ENCODE measurements at regions not wholly inside any gene's neighbourhood (a gene's known extent, or its start where the extent isn't known, plus 50 kb on each side); places are given as distances from the start of the nearest gene placed in this dataset.

- no peaks in the 10 kb centered on the region for H3K27me3 Mint-ChIP-seq (ENCODE audit: low read depth)
- no peak overlapping the region for H3K27ac Mint-ChIP-seq
- peaks cover 2 to 4% of the 10 kb centered on the region in 2 donors for H3K9me3 Mint-ChIP-seq
- H3K4me1 Mint-ChIP-seq (ENCODE audit: low read depth) = no peaks in the 10 kb centered on the region
- H3K4me3 Mint-ChIP-seq = no peak overlapping the region
- ATAC-seq (replicated peaks in 1 of 2) (no peak), DNase-seq (no peak)
- H3K36me3 Mint-ChIP-seq (ENCODE audit: insufficient read depth in 2 of 2) = no peaks in the 10 kb centered on the region
Measured at GRCh38 chr5:125470280-125470902, 724.0 kb upstream of the ZNF608 start.

DNA sequence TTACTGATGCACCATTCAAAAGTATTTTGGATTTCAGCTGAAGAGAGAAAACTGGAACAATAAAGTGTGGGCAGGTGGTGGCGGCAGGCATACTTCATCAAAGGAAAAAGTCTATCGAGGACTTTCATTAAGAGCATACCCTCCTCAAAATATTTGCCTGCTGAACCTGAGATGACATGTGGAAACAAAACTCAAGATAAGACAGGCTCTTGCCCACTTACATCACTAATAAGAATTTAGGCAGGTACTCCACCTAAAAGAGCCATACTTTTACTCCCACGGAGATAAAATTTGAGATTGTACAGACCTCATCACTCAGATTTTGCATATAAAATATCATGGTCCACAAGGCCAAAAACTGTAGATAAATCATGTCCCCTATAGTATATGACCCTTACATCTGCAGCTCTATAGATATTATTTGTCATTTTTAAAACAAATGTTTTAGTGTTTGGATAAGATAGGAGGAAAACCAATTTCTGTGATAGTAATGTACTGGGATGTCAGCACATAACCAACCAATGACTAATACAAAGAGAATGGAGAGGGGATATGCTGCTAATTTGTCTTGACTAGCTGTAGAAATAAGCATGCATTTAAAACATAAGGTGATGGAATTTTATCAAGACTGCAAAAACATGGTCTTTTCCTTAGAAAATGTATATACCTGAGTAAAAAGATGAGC, 730.6 kb upstream of the ZNF608 start:
- no peak overlapping the region for H3K27ac Mint-ChIP-seq
- H3K4me3 Mint-ChIP-seq = no peak overlapping the region
- H3K4me1 Mint-ChIP-seq (ENCODE audit: low read depth) = no peaks in the 10 kb centered on the region

DNA sequence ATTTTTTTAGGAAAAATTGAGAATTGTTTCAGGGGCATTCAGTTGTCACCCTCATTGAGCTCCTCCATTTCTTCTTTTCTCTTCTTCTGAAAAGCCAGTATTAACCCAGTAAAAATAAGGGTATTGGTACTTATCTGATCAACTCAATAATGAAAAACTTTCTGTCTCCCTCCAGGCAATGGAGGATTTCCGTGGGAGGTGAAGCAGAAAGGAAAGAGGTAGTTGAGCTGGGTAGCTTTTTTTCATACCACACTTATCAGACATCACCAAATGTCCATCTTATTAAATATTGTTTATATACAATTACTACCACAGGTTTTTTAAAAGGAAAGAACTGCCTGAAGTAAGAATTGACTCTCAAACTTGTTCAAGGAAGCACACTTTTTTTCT, 731.1 kb upstream of the ZNF608 start:
- DNase-seq (no peak), ATAC-seq (replicated peaks in 1 of 2) (no peak)
- no peaks in the 10 kb centered on the region for H3K36me3 Mint-ChIP-seq (ENCODE audit: insufficient read depth in 2 of 2)
- H3K27me3 Mint-ChIP-seq (ENCODE audit: low read depth) = no peaks in the 10 kb centered on the region
- no peaks in the 10 kb centered on the region for H3K4me1 Mint-ChIP-seq (ENCODE audit: low read depth)
- no peak overlapping the region for H3K4me3 Mint-ChIP-seq
- H3K9me3 Mint-ChIP-seq = peaks cover 0 to 5% of the 10 kb centered on the region in 2 donors
- H3K27ac Mint-ChIP-seq = no peak overlapping the region

More for the DNA sequence above, 730.6 kb upstream of the ZNF608 start:
- ATAC-seq (replicated peaks in 1 of 2) (no peak), DNase-seq (no peak)
- H3K36me3 Mint-ChIP-seq (ENCODE audit: insufficient read depth in 2 of 2) = no peaks in the 10 kb centered on the region
- peaks cover 2 to 7% of the 10 kb centered on the region in 2 donors for H3K9me3 Mint-ChIP-seq
- H3K27me3 Mint-ChIP-seq (ENCODE audit: low read depth) = no peaks in the 10 kb centered on the region

GRCh38 chr5:125478599-125478998, 732.2 kb upstream of the ZNF608 start:
- Mint-ChIP-seq H3K9me3 (peaks cover 0 to 5% of the 10 kb centered on the region in 2 donors), H3K27ac (no peak overlapping the region)

DNA sequence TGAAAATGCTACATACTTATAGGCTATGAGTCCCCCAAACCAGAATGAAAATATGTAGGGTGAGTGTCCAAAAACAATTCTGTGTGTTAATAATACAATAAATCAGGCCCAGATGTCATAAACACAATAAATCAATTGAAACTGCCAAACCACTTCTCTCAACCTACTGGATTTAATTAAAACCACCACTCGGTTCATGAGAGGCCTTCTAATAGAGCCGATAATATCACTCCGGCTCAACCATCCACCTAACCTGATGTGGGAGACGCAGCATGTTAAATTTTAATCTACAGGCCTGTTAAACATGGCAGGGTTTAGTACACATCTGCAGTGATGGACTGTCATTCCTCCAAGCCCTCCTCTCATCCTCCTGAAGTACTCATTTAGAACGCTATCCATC, 734.5 kb upstream of the ZNF608 start:
- no peak for DNase-seq
- no peak overlapping the region for H3K4me3 Mint-ChIP-seq
- no peak for ATAC-seq (replicated peaks in 1 of 2)
- no peak overlapping the region for H3K27ac Mint-ChIP-seq
- H3K9me3 Mint-ChIP-seq = peaks cover 0 to 3% of the 10 kb centered on the region in 2 donors
- H3K36me3 Mint-ChIP-seq (ENCODE audit: insufficient read depth in 2 of 2) = no peaks in the 10 kb centered on the region
- H3K4me1 Mint-ChIP-seq (ENCODE audit: low read depth) = no peaks in the 10 kb centered on the region
- H3K27me3 Mint-ChIP-seq (ENCODE audit: low read depth) = no peaks in the 10 kb centered on the region

More at GRCh38 chr5:125478599-125478998, 732.2 kb upstream of the ZNF608 start:
- H3K27me3 Mint-ChIP-seq (ENCODE audit: low read depth) = no peaks in the 10 kb centered on the region
- no peak overlapping the region for H3K4me3 Mint-ChIP-seq
- no peaks in the 10 kb centered on the region for H3K4me1 Mint-ChIP-seq (ENCODE audit: low read depth)
- no peaks in the 10 kb centered on the region for H3K36me3 Mint-ChIP-seq (ENCODE audit: insufficient read depth in 2 of 2)
- DNase-seq (no peak), ATAC-seq (replicated peaks in 1 of 2) (no peak)

DNA sequence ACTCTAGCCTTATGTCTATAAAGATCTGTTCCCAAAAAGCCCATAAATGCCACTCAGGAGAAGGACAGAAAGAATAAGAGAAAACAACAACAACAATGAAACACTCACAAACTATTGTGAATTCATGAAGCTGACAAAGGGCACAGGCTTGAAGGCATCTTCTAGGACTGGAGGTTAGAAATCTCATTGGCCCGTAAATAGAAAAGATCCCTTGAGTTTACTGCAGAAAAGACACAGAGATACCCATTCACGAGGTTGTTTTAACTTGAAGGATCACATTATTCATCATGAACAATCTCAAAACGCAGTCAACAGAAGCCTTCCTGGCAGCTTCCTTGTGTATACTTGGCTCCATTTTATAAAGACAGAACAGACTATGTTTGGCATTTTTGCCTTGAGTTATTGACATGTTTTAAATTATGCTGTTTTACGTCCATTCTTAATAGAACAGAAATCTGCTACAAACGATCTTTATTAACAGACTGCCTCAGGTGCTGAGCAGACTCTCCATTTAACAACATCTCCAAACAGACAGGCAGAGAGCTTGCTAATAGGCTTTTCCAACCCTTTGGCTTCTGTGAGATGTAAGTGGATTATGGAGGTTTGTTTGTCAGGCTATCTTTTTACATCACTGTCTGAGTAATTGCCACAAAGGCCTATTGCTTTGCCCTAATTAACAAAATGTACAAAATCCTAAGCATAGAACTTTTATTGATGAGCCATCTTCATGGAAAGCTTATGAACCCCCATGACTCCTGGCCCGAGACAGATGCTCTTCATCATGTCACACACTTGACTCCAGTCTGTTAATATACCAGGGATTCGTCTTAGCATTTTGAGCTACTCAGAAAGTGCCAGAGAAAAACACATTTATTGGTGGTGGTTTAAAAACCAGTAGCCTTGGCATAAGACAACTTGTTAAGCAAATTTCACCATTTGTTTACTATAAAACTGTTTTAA, 735.3 kb upstream of the ZNF608 start:
- peaks cover 2 to 3% of the 10 kb centered on the region in 2 donors for H3K9me3 Mint-ChIP-seq
- no peaks in the 10 kb centered on the region for H3K36me3 Mint-ChIP-seq (ENCODE audit: insufficient read depth in 2 of 2)
- H3K4me1 Mint-ChIP-seq (ENCODE audit: low read depth) = no peaks in the 10 kb centered on the region
- H3K27me3 Mint-ChIP-seq (ENCODE audit: low read depth) = no peaks in the 10 kb centered on the region
- ATAC-seq (replicated peaks in 1 of 2) = no peak
- DNase-seq = no peak
- no peak overlapping the region for H3K27ac Mint-ChIP-seq
- H3K4me3 Mint-ChIP-seq = no peak overlapping the region

- no peak for ATAC-seq (replicated peaks in 1 of 2)
- no peaks in the 10 kb centered on the region for H3K4me1 Mint-ChIP-seq (ENCODE audit: low read depth)
Measured at GRCh38 chr5:125483609-125484008, 737.2 kb upstream of the ZNF608 start.

DNA sequence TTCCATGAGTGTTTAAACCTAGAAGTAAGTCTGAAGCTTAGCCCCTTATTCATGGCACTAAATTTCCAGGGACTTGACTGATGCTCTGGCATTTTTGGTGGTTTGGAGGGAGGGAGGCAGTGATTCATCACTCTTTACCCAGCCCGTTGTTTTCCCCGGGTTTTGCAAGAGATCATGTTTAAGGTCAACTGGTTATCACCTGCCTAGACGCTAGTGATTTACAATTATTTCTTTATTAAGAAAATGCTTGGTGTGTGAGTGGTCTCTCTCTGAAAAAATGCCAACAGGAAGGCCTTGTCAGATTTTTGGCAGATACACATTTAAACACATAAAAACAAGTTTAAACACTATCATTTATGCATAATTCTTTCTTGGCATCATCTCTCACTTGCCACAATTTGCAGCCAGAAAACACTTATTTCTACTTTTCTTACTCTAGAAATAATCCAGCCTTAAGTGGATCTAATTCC, 737.9 kb upstream of the ZNF608 start:
- Mint-ChIP-seq H3K9me3 (peaks cover 2 to 3% of the 10 kb centered on the region in 2 donors), H3K36me3 (ENCODE audit: insufficient read depth in 2 of 2) (no peaks in the 10 kb centered on the region), H3K4me1 (ENCODE audit: low read depth) (no peaks in the 10 kb centered on the region), H3K27me3 (ENCODE audit: low read depth) (no peaks in the 10 kb centered on the region), H3K27ac (no peak overlapping the region), H3K4me3 (no peak overlapping the region)
- ATAC-seq (replicated peaks in 1 of 2) = no peak
- no peak for DNase-seq

More at GRCh38 chr5:125483609-125484008, 737.2 kb upstream of the ZNF608 start:
- Mint-ChIP-seq H3K4me3 (no peak overlapping the region), H3K27me3 (ENCODE audit: low read depth) (no peaks in the 10 kb centered on the region), H3K36me3 (ENCODE audit: insufficient read depth in 2 of 2) (no peaks in the 10 kb centered on the region), H3K27ac (no peak overlapping the region), H3K9me3 (peaks cover 2 to 3% of the 10 kb centered on the region in 2 donors)
- DNase-seq = no peak

- H3K9me3 Mint-ChIP-seq = peaks cover 2 to 3% of the 10 kb centered on the region in 2 donors
- ATAC-seq (replicated peaks in 1 of 2) = no peak
- no peak overlapping the region for H3K4me3 Mint-ChIP-seq
- no peaks in the 10 kb centered on the region for H3K4me1 Mint-ChIP-seq (ENCODE audit: low read depth)
- H3K36me3 Mint-ChIP-seq (ENCODE audit: insufficient read depth in 2 of 2) = no peaks in the 10 kb centered on the region
- H3K27ac Mint-ChIP-seq = no peak overlapping the region
- no peak for DNase-seq
- H3K27me3 Mint-ChIP-seq (ENCODE audit: low read depth) = no peaks in the 10 kb centered on the region
Measured at GRCh38 chr5:125484742-125485641, 738.6 kb upstream of the ZNF608 start.

DNA sequence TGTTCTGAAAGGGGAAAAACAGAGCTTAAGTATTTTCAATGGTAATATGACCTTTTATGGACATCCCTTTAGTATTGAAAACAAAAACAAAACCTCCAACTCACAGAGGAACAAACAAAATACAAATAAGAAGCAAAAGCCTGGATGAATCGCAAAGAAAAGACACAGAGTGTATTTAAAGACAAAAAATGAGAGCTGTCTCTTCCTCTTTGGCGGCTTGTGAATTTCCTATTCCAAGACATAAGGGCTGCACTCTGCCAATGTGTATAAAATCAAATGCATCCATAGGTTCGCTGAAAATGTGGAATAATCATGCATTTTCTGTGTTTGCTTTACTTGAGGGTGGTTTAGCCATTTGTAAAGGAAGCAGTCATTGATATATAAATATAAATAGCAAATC, 739.3 kb upstream of the ZNF608 start:
- DNase-seq (no peak), ATAC-seq (replicated peaks in 1 of 2) (no peak)
- H3K4me1 Mint-ChIP-seq (ENCODE audit: low read depth) = no peaks in the 10 kb centered on the region
- H3K27ac Mint-ChIP-seq = no peak overlapping the region
- no peaks in the 10 kb centered on the region for H3K27me3 Mint-ChIP-seq (ENCODE audit: low read depth)
- H3K9me3 Mint-ChIP-seq = peaks cover 2 to 3% of the 10 kb centered on the region in 2 donors
- no peaks in the 10 kb centered on the region for H3K36me3 Mint-ChIP-seq (ENCODE audit: insufficient read depth in 2 of 2)
- H3K4me3 Mint-ChIP-seq = no peak overlapping the region

DNA sequence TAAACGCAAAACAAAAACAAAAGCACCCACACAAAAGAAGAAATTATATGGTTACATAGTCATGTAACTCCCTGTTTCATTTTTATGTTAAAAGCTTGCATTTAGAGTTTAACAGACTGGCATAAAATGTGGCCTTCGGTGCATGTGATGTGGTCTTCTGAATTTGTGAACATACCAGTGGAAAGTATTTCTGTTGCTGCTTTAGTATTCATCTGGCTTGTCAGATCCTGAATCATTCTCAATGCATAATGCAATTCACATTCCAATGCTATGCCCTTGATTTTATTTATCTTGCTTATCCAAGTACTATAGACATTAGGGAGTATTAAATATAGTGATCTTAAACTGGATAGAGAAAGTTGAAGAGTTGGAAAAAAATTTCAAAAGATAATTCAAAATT, 740.2 kb upstream of the ZNF608 start:
- H3K27me3 Mint-ChIP-seq (ENCODE audit: low read depth) = no peaks in the 10 kb centered on the region
- H3K9me3 Mint-ChIP-seq = peaks cover 0 to 2% of the 10 kb centered on the region in 2 donors
- DNase-seq (no peak), ATAC-seq (replicated peaks in 1 of 2) (no peak)
- H3K4me1 Mint-ChIP-seq (ENCODE audit: low read depth) = no peaks in the 10 kb centered on the region
- H3K36me3 Mint-ChIP-seq (ENCODE audit: insufficient read depth in 2 of 2) = no peaks in the 10 kb centered on the region
- no peak overlapping the region for H3K4me3 Mint-ChIP-seq
- no peak overlapping the region for H3K27ac Mint-ChIP-seq

- H3K4me1 Mint-ChIP-seq (ENCODE audit: low read depth) = no peaks in the 10 kb centered on the region
- peaks cover 0 to 2% of the 10 kb centered on the region in 2 donors for H3K9me3 Mint-ChIP-seq
- H3K36me3 Mint-ChIP-seq (ENCODE audit: insufficient read depth in 2 of 2) = no peaks in the 10 kb centered on the region
- no peaks in the 10 kb centered on the region for H3K27me3 Mint-ChIP-seq (ENCODE audit: low read depth)
- DNase-seq (no peak), ATAC-seq (replicated peaks in 1 of 2) (no peak)
- no peak overlapping the region for H3K27ac Mint-ChIP-seq
- H3K4me3 Mint-ChIP-seq = no peak overlapping the region
Measured at GRCh38 chr5:125487231-125487630, 740.8 kb upstream of the ZNF608 start.
